Upper lobe of left lung (tissue), 6 donors: ENCODE measurements at regions not wholly inside any gene's neighbourhood (a gene's known extent, or its start where the extent isn't known, plus 50 kb on each side); places are given as distances from the start of the nearest gene placed in this dataset.

ENCODE experiments used
- ATAC-seq, 2 donors: fragments of 200-7000 bp; cut with Tn5 transposase; one replicate each; pipeline ENCODE4 v1.9.1; 2022; ENCODE audit warnings: mild to moderate bottlenecking in 2 of 2, moderate library complexity in 2 of 2; ENCODE audit not compliant: low FRiP score in 2 of 2
- DNase-seq, 2 donors: peaks; one replicate each; pipeline ENCODE4 v3.0.0-alpha.2; 2019 to 2020
- H3K27ac ChIP-seq, 4 donors: fragments of 200-600 bp; sonication (generic); one replicate each; pipeline ENCODE4 v1.5.1; 2016 to 2019
- H3K27me3 ChIP-seq, 4 donors: fragments of 200-600 bp; sonication (generic); one replicate each; pipeline ENCODE4 v1.5.1; 2017 to 2019
- H3K36me3 ChIP-seq, 4 donors: fragments of 200-600 bp; sonication (generic); one replicate each; pipeline ENCODE4 v1.5.1; 2016 to 2019
- H3K4me1 ChIP-seq, 4 donors: fragments of 200-600 bp; sonication (generic); one replicate each; pipeline ENCODE4 v1.5.1; 2018 to 2019
- H3K4me3 ChIP-seq, 4 donors: fragments of 200-600 bp; sonication (generic); one replicate each; pipeline ENCODE4 v1.5.1; 2017 to 2019; ENCODE audit warnings: mild to moderate bottlenecking in 2 of 4, moderate library complexity in 1 of 4
- H3K9me3 ChIP-seq, 4 donors: fragments of 200-600 bp; sonication (generic); one replicate each; pipeline ENCODE4 v1.5.1; 2018 to 2019
- CTCF ChIP-seq, 6 experiments: fragments of 450-650 bp in 4 of 6; fragments of 200-600 bp in 2 of 6; sonication (generic) in 2 of 6; IDR thresholded peaks; one replicate each; pipeline ENCODE4 v1.5.1; 2016 to 2019; ENCODE audit warnings: antibody characterized with exemption in 6 of 6
- EP300 ChIP-seq, 4 donors: sonication (generic); formaldehyde crosslinking; IDR thresholded peaks; one replicate each; pipeline ENCODE4 v1.5.1; 2017; ENCODE audit warnings: antibody characterized with exemption in 4 of 4, control low read depth in 2 of 4
- POLR2A ChIP-seq, 4 donors: fragments of 450-650 bp; IDR thresholded peaks; one replicate each; pipeline ENCODE4 v1.5.1; 2016 to 2017; ENCODE audit warnings: antibody characterized with exemption in 4 of 4, mild to moderate bottlenecking in 2 of 4
- POLR2AphosphoS5 ChIP-seq, 2 donors: sonication (generic); formaldehyde crosslinking; IDR thresholded peaks; one replicate each; pipeline ENCODE4 v1.5.1; 2017; ENCODE audit warnings: antibody characterized with exemption in 2 of 2
- WGBS, 2 donors: methylation state at CpG; one replicate each; pipeline ENCODE4 v1.1.5; 2017 to 2018; 5-methylcytosine and 5-hydroxymethylcytosine counted together
- donor health status: DM: no; HTN: no; CAD: no; lungs with moderate emphysema.
- donor health status: DM: no; HTN: yes; CAD: no; lungs with severe emphysema.

- H3K27ac ChIP-seq = no peak overlapping the region
- no peaks in the 10 kb centered on the region for H3K27me3 ChIP-seq
- H3K36me3 ChIP-seq = no peaks in the 10 kb centered on the region
- no peak overlapping the region for H3K4me3 ChIP-seq
- TF ChIP-seq EP300 (IDR thresholded peaks at IDR 0.05) (no peak), POLR2AphosphoS5 (IDR thresholded peaks at IDR 0.05) (no peak), POLR2A (IDR thresholded peaks at IDR 0.05) (no peak), CTCF (IDR thresholded peaks at IDR 0.05) (no peak)
- no peaks in the 10 kb centered on the region for H3K4me1 ChIP-seq
- no peaks in the 10 kb centered on the region for H3K9me3 ChIP-seq
- no peak for ATAC-seq
- no peak for DNase-seq
- 85 to 100% methylated on average over 1 of the region's 1 CpG for WGBS, 2 donors
Observed at GRCh38 chr3:105233010-105233409, 133.7 kb upstream of the ALCAM start.

GRCh38 chr3:105235221-105235620 is 131.5 kb upstream of the ALCAM start:
- Histone ChIP-seq H3K36me3 (no peaks in the 10 kb centered on the region), H3K27ac (no peak overlapping the region), H3K4me1 (no peaks in the 10 kb centered on the region), H3K9me3 (no peaks in the 10 kb centered on the region), H3K4me3 (no peak overlapping the region), H3K27me3 (no peaks in the 10 kb centered on the region)
- no peak for DNase-seq
- ATAC-seq = no peak
- TF ChIP-seq CTCF (IDR thresholded peaks at IDR 0.05) = no peak
- TF ChIP-seq EP300 (IDR thresholded peaks at IDR 0.05) = no peak
- no peak for TF ChIP-seq POLR2AphosphoS5 (IDR thresholded peaks at IDR 0.05)
- no peak for TF ChIP-seq POLR2A (IDR thresholded peaks at IDR 0.05)
- WGBS, 2 donors = 83 to 93% methylated on average over 2 of the region's 2 CpGs

- H3K36me3 ChIP-seq = no peaks in the 10 kb centered on the region
- ATAC-seq (no peak), DNase-seq (no peak)
- WGBS, 2 donors = 70 to 74% methylated on average over 1 of the region's 1 CpG
- H3K4me3 ChIP-seq = no peak overlapping the region
- H3K9me3 ChIP-seq = no peaks in the 10 kb centered on the region
- TF ChIP-seq CTCF (IDR thresholded peaks at IDR 0.05) (no peak), POLR2AphosphoS5 (IDR thresholded peaks at IDR 0.05) (no peak), EP300 (IDR thresholded peaks at IDR 0.05) (no peak), POLR2A (IDR thresholded peaks at IDR 0.05) (no peak)
- H3K4me1 ChIP-seq = no peaks in the 10 kb centered on the region
- H3K27me3 ChIP-seq = no peaks in the 10 kb centered on the region
- no peak overlapping the region for H3K27ac ChIP-seq
Observed at GRCh38 chr3:105235785-105236184, 130.9 kb upstream of the ALCAM start.

DNA sequence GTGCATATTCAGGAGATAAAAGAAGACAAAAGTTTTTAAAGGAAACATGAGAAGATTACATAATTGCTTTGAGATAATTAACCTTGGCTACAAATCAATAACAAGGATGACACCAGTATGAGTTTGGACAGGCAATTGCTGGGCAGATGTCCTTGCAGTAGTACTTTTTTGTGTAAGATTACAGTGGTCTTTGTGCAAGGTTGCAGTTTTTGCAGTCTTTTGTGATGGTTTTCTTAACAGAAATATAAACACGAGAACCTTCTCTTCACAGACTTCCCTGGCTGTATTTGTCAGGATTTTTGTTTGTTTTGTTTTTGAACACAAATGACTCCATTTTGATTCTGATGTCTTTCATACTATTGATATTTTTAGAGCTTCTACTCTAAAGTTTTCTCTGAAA is 128.3 kb upstream of the ALCAM start:
- WGBS, 2 donors = 65 to 89% methylated on average over 1 of the region's 1 CpG
- Histone ChIP-seq H3K4me3 (no peak overlapping the region), H3K4me1 (no peaks in the 10 kb centered on the region), H3K27ac (no peak overlapping the region), H3K27me3 (no peaks in the 10 kb centered on the region), H3K36me3 (no peaks in the 10 kb centered on the region), H3K9me3 (no peaks in the 10 kb centered on the region)
- ATAC-seq = no peak
- no peak for DNase-seq
- TF ChIP-seq CTCF (IDR thresholded peaks at IDR 0.05) (no peak), EP300 (IDR thresholded peaks at IDR 0.05) (no peak), POLR2AphosphoS5 (IDR thresholded peaks at IDR 0.05) (no peak), POLR2A (IDR thresholded peaks at IDR 0.05) (no peak)

GRCh38 chr3:105243076-105243475 is 123.6 kb upstream of the ALCAM start:
- ATAC-seq = no peak

More at GRCh38 chr3:105243076-105243475, 123.6 kb upstream of the ALCAM start:
- no peak for TF ChIP-seq EP300 (IDR thresholded peaks at IDR 0.05)
- TF ChIP-seq POLR2AphosphoS5 (IDR thresholded peaks at IDR 0.05) = no peak
- TF ChIP-seq POLR2A (IDR thresholded peaks at IDR 0.05) = no peak
- TF ChIP-seq CTCF (IDR thresholded peaks at IDR 0.05) = no peak
- DNase-seq = no peak
- Histone ChIP-seq H3K4me1 (no peaks in the 10 kb centered on the region), H3K27ac (no peak overlapping the region), H3K36me3 (no peaks in the 10 kb centered on the region), H3K9me3 (no peaks in the 10 kb centered on the region), H3K27me3 (no peaks in the 10 kb centered on the region), H3K4me3 (no peak overlapping the region)
- 78 to 83% methylated on average over 2 of the region's 2 CpGs for WGBS, 2 donors
